Adrenal gland (tissue), 9 donors: ENCODE measurements at regions not wholly inside any gene's neighbourhood (a gene's known extent, or its start where the extent isn't known, plus 50 kb on each side); places are given as distances from the start of the nearest gene placed in this dataset.

ENCODE experiments used
- DNase-seq, 7 donors: peaks; one replicate each; pipeline ENCODE4 v3.0.0-alpha.2; 2019 to 2020
- H3K27ac ChIP-seq, 5 donors: fragments of 200-600 bp; sonication (generic) in 4 of 5; 1 replicate in 3 of 5; 2 replicates in 2 of 5; pipeline versions ENCODE4 v1.5.1 to v1.8.0; 2016 to 2020; ENCODE audit warnings: mild to moderate bottlenecking in 1 of 5
- H3K27me3 ChIP-seq: fragments of 200-600 bp; 2 replicates; pipeline ENCODE4 v1.8.0; 2021
- H3K36me3 ChIP-seq, 2 donors: fragments of 200-600 bp; replicated peaks in 1 of 2; 1 replicate in 1 of 2; 2 replicates in 1 of 2; pipeline versions ENCODE4 v1.5.1 to v1.8.0; 2018 to 2022
- H3K4me1 ChIP-seq, 2 donors: fragments of 200-600 bp; replicated peaks in 1 of 2; 1 replicate in 1 of 2; 2 replicates in 1 of 2; pipeline versions ENCODE4 v1.5.1 to v1.8.0; 2018 to 2021
- H3K4me3 ChIP-seq, 4 donors: fragments of 200-600 bp; sonication (generic) in 3 of 4; one replicate each; pipeline ENCODE4 v1.5.1; 2016 to 2018
- H3K9me3 ChIP-seq, 3 donors: fragments of 200-600 bp; sonication (generic) in 1 of 3; replicated peaks in 1 of 3; 1 replicate in 2 of 3; 2 replicates in 1 of 3; pipeline versions ENCODE4 v1.5.1 to v1.8.0; 2016 to 2021
- POLR2A ChIP-seq, 2 donors: fragments of 450-650 bp; IDR thresholded peaks; one replicate each; pipeline ENCODE4 v1.6.1; 2017; ENCODE audit warnings: antibody characterized with exemption in 2 of 2, mild to moderate bottlenecking in 2 of 2, moderate library complexity in 1 of 2
- WGBS, 4 donors: extraction: QIAGEN DNeasy Blood & Tissue Kit in 2 of 4; methylation state at CpG; one replicate each; pipeline versions ENCODE4 v1.1.5 to v1.1.7; 2013 to 2017; 5-methylcytosine and 5-hydroxymethylcytosine counted together
- intact Hi-C, 2 donors: fragments of 100-400 bp; cut with DNase I; formaldehyde crosslinking; loops; one replicate each; pipeline versions ENCODE4 v1.14.1 to v1.15.0; 2022 to 2023
- TF ChIP-seq, protein P1 (sequence below), 6 experiments: fragments of 450-650 bp in 4 of 6; fragments of 200-600 bp in 2 of 6; sonication (generic) in 1 of 6; IDR thresholded peaks; 1 replicate in 5 of 6; 2 replicates in 1 of 6; pipeline versions ENCODE4 v1.5.1 to v1.8.0; 2016 to 2021; ENCODE audit warnings: antibody characterized with exemption in 6 of 6, mild to moderate bottlenecking in 2 of 6, moderate library complexity in 1 of 6
- donor health status: healthy with polysubstance abuse.
- donor health status: Bipolar disorder and iron deficiency.
- donor health status: DM: yes; HTN: yes; CAD: no.
- donor health status: DM: no; HTN: no; CAD: no.
- donor health status: DM: no; HTN: no; CAD: no.

DNA sequence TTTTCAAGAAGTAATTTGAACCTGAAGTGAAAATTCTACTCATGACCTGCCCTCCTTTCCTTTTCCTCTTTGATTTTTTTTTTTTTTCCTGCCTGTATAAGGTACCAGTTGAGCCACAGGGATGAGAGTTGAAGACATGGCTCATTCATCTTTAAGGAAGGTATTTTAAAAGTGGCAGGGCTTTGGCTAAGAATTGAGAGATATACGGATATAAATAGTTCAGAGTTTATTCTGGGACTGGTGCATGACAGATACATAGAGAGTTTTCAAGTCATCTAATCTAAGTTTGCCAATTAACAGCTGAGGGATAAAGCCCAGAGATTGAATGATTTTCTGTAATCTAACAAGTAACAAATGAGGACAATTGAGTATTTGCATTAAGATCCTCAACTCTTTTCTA is 69.8 kb downstream of the BTBD3 start:
- intact Hi-C loops: no loop called here
- H3K27ac ChIP-seq: no peak overlapping the region
- H3K9me3 ChIP-seq: no peaks in the 10 kb centered on the region
- TF ChIP-seq, protein P1, sequence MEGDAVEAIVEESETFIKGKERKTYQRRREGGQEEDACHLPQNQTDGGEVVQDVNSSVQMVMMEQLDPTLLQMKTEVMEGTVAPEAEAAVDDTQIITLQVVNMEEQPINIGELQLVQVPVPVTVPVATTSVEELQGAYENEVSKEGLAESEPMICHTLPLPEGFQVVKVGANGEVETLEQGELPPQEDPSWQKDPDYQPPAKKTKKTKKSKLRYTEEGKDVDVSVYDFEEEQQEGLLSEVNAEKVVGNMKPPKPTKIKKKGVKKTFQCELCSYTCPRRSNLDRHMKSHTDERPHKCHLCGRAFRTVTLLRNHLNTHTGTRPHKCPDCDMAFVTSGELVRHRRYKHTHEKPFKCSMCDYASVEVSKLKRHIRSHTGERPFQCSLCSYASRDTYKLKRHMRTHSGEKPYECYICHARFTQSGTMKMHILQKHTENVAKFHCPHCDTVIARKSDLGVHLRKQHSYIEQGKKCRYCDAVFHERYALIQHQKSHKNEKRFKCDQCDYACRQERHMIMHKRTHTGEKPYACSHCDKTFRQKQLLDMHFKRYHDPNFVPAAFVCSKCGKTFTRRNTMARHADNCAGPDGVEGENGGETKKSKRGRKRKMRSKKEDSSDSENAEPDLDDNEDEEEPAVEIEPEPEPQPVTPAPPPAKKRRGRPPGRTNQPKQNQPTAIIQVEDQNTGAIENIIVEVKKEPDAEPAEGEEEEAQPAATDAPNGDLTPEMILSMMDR (IDR thresholded peaks at IDR 0.05): no peak
- no peak for TF ChIP-seq POLR2A (IDR thresholded peaks at IDR 0.05)
- DNase-seq: no peak
- WGBS, 4 donors: 63 to 85% (median 77%) methylated on average over 1 of the region's 1 CpG
- no peaks in the 10 kb centered on the region for H3K27me3 ChIP-seq
- H3K4me1 ChIP-seq: no peaks in the 10 kb centered on the region
- no peak overlapping the region for H3K4me3 ChIP-seq
- no peaks in the 10 kb centered on the region for H3K36me3 ChIP-seq

DNA sequence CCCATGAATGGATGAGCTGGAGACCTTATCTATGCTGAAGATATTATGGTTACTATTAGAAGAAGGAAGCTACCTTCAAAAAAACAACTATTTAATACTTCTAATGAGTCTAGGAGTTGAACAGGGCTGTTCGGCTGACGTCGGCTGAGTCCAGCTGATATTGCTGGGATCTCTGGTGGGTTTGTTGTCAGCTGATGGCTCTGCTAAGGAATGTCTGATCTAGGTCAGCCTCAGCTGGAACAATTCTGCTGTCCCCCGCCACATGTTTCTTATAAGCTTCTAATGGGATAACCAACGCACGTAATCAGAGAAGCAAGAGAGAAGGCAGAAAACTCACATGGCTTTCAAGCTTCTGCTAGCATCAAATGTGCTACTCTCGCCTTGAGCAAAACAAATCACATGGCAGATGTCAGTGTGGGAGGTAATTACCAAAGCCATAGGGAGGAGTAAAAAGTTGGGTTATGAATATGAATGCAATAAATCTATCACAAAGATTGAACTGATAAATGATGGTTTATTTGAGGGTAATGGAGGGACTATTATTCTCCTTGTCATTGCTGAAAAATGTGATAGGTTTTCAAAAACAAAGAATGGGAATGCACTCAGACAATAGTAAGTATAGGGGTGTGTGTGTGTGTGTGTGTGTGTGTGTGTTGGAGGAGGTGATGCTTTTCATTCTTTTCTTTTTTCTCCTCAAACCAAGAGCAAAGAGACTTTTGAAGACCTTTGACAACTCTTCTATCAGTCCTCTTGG is 71.5 kb downstream of the BTBD3 start:
- TF ChIP-seq POLR2A (IDR thresholded peaks at IDR 0.05): no peak
- TF ChIP-seq, protein P1 (IDR thresholded peaks at IDR 0.05): no peak
- WGBS, 4 donors: 88 to 90% (median 89%) methylated on average over 7 of the region's 7 CpGs

DNA sequence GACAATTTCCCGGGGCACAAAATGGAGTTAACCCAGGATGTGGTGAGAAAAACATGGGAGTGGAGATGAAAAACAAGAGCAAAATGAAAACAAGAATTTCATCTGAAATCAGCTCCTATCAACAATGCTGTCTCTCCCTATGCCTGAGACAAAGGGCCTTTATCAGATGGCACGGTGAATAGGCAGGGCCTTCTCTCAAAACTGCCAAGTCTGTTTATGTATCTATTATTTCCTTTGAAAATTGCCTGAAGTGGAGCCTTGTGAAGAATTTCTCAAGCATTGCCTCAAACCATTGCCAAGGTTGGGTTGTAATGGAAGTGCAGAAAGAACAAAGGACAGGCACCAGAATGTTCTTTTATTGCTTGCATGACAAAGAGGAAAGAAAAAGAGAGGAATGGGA is 74.7 kb downstream of the BTBD3 start:
- intact Hi-C loops: no loop called here
- 67 to 86% (median 78%) methylated on average over 2 of the region's 2 CpGs for WGBS, 4 donors
- DNase-seq: no peak
- Histone ChIP-seq H3K27me3 (no peaks in the 10 kb centered on the region), H3K4me1 (no peaks in the 10 kb centered on the region), H3K4me3 (no peak overlapping the region), H3K36me3 (no peaks in the 10 kb centered on the region), H3K9me3 (no peaks in the 10 kb centered on the region), H3K27ac (no peak overlapping the region)
- TF ChIP-seq, protein P1 (IDR thresholded peaks at IDR 0.05): no peak
- TF ChIP-seq POLR2A (IDR thresholded peaks at IDR 0.05): no peak

More for the DNA sequence above, 71.5 kb downstream of the BTBD3 start:
- H3K4me3 ChIP-seq: no peak overlapping the region
- DNase-seq: no peak
- no peaks in the 10 kb centered on the region for H3K36me3 ChIP-seq
- no peak overlapping the region for H3K27ac ChIP-seq
- intact Hi-C loops: no loop called here
- H3K9me3 ChIP-seq: no peaks in the 10 kb centered on the region
- no peaks in the 10 kb centered on the region for H3K4me1 ChIP-seq
- H3K27me3 ChIP-seq: no peaks in the 10 kb centered on the region

DNA sequence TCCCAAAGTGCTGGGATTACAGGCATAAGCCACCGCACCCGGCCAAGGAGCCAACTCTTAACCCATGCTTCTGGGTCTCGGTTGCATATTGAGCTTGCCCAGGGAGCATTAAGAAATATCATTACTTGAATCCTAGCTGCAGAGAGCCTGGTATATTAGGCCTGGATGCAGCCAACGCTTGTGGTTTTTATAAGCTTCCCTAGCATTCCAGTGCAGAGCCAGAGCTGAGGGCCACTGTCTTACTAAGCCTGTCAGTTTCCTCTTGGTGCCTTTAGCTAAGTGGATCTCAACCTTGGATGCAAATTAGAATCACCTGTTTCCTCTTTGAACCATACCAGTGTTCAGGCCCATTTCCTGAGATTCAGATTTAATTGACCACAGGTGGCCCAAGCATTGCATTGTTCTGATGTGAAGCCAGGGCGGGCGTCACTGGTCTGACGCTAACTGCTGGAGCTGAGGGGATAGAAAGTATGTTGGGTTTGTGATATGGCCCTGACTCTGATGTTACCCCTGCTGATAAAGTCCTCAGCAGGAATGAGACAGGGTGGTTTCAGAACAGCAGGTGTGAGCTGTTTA is 76.3 kb downstream of the BTBD3 start:
- WGBS, 4 donors: 81 to 93% (median 91%) methylated on average over 7 of the region's 7 CpGs
- Histone ChIP-seq H3K36me3 (no peaks in the 10 kb centered on the region), H3K4me1 (no peaks in the 10 kb centered on the region), H3K9me3 (no peaks in the 10 kb centered on the region), H3K4me3 (no peak overlapping the region), H3K27me3 (no peaks in the 10 kb centered on the region), H3K27ac (no peak overlapping the region)
- TF ChIP-seq POLR2A (IDR thresholded peaks at IDR 0.05): no peak
- TF ChIP-seq, protein P1 (IDR thresholded peaks at IDR 0.05): no peak
- no peak for DNase-seq
- intact Hi-C loops: no loop called here
